Transverse colon (tissue), 4 donors: ENCODE measurements at regions not wholly inside any gene's neighbourhood (a gene's known extent, or its start where the extent isn't known, plus 50 kb on each side); places are given as distances from the start of the nearest gene placed in this dataset.

Experiments
- DNase-seq: peaks from one replicate; pipeline ENCODE4 v3.0.0-alpha.2; 2019
- H3K27ac ChIP-seq, 4 donors: fragments of 200-600 bp; sonication (generic); 2 replicates each; pipeline ENCODE4 v1.5.1; 2016 to 2018; ENCODE audit warnings: inconsistent platforms in 4 of 4
- H3K27me3 ChIP-seq: fragments of 200-600 bp; sonication (generic); 2 replicates; pipeline ENCODE4 v1.5.1; 2017; ENCODE audit warnings: inconsistent platforms
- H3K36me3 ChIP-seq, 4 donors: fragments of 200-600 bp; sonication (generic); 2 replicates each; pipeline ENCODE4 v1.5.1; 2017 to 2019; ENCODE audit warnings: inconsistent platforms in 4 of 4
- H3K4me1 ChIP-seq, 4 donors: fragments of 200-600 bp; sonication (generic); 2 replicates each; pipeline ENCODE4 v1.5.1; 2017 to 2020; ENCODE audit warnings: inconsistent platforms in 4 of 4
- H3K4me3 ChIP-seq, 4 donors: fragments of 200-600 bp; sonication (generic); 1 replicate in 1 of 4; 2 replicates in 3 of 4; pipeline versions ENCODE4 v1.5.1 to v1.6.1; 2017 to 2019; ENCODE audit warnings: inconsistent platforms in 4 of 4
- H3K9me3 ChIP-seq, 2 donors: fragments of 200-600 bp; sonication (generic); 2 replicates each; pipeline ENCODE4 v1.5.1; 2017 to 2019; ENCODE audit warnings: inconsistent platforms in 2 of 2
- EP300 ChIP-seq: sonication (generic); formaldehyde crosslinking; IDR thresholded peaks from one replicate; pipeline ENCODE4 v1.6.1; 2017; ENCODE audit warnings: antibody characterized with exemption, low read depth
- POLR2A ChIP-seq: fragments of 450-650 bp; IDR thresholded peaks from one replicate; pipeline ENCODE4 v1.6.1; 2016; ENCODE audit warnings: antibody characterized with exemption, mild to moderate bottlenecking, moderate library complexity
- POLR2AphosphoS5 ChIP-seq, 3 donors: sonication (generic); formaldehyde crosslinking; IDR thresholded peaks; one replicate each; pipeline ENCODE4 v1.6.1; 2016; ENCODE audit warnings: antibody characterized with exemption in 3 of 3
- WGBS, 2 donors: methylation state at CpG; one replicate each; pipeline ENCODE4 v1.1.5; 2018; ENCODE audit warnings: low coverage in 1 of 2; 5-methylcytosine and 5-hydroxymethylcytosine counted together
- in situ Hi-C, 4 donors: fragments of 200-750 bp; cut with MboI; loops; one replicate each; pipeline versions ENCODE4 v1.15.0 to v1.15.1; 2017; ENCODE audit warnings: low sequenced_read_pairs in 3 of 4, low pct_ligation_motif_present in 1 of 4, low pct_unique_long_range_greater_than_20kb in 1 of 4
- intact Hi-C: fragments of 100-400 bp; cut with DNase I; formaldehyde crosslinking; loops from one replicate; pipeline ENCODE4 v1.15.1; 2023; ENCODE audit warnings: low total_unique reads
- TF ChIP-seq, protein P1 (sequence below), 5 experiments: fragments of 200-600 bp in 3 of 5; fragments of 450-650 bp in 2 of 5; sonication (generic) in 3 of 5; IDR thresholded peaks; 1 replicate in 2 of 5; 2 replicates in 3 of 5; pipeline ENCODE4 v1.5.1; 2016 to 2017; ENCODE audit warnings: antibody characterized with exemption in 5 of 5, inconsistent platforms in 3 of 5, mild to moderate bottlenecking in 2 of 5, moderate library complexity in 1 of 5

DNA sequence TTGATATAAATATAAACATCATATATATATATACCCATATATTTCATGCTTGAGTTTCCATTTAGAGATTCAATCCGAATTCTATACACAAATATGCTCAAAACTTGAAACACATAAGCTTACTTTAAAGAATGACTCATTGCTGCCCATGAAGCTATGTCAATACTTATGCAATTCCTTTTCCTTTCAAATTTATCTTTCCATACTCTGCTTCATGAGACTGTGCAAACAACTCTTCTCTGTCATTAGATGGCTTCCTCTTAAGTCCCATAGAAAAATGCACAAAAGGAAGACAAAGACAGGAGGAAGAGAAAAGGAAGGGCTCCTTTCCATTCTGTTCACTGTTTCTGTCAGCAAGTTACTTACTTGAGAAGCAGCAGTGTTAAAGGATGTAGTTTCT lies 895.7 kb upstream of the SORCS1 start:
- Histone ChIP-seq H3K27me3 (no peaks in the 10 kb centered on the region), H3K27ac (no peak overlapping the region), H3K4me1 (no peaks in the 10 kb centered on the region), H3K9me3 (no peaks in the 10 kb centered on the region), H3K36me3 (no peaks in the 10 kb centered on the region), H3K4me3 (no peak overlapping the region)
- in situ Hi-C loops, result no loop called here
- 16 to 28% methylated on average over 1 of the region's 1 CpG for WGBS, 2 donors
- intact Hi-C loops, result no loop called here
- TF ChIP-seq POLR2A (no peak), POLR2AphosphoS5 (IDR thresholded peaks at IDR 0.05) (no peak), EP300 (no peak)
- TF ChIP-seq, protein P1, sequence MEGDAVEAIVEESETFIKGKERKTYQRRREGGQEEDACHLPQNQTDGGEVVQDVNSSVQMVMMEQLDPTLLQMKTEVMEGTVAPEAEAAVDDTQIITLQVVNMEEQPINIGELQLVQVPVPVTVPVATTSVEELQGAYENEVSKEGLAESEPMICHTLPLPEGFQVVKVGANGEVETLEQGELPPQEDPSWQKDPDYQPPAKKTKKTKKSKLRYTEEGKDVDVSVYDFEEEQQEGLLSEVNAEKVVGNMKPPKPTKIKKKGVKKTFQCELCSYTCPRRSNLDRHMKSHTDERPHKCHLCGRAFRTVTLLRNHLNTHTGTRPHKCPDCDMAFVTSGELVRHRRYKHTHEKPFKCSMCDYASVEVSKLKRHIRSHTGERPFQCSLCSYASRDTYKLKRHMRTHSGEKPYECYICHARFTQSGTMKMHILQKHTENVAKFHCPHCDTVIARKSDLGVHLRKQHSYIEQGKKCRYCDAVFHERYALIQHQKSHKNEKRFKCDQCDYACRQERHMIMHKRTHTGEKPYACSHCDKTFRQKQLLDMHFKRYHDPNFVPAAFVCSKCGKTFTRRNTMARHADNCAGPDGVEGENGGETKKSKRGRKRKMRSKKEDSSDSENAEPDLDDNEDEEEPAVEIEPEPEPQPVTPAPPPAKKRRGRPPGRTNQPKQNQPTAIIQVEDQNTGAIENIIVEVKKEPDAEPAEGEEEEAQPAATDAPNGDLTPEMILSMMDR (IDR thresholded peaks at IDR 0.05), result no peak
- DNase-seq, result no peak

DNA sequence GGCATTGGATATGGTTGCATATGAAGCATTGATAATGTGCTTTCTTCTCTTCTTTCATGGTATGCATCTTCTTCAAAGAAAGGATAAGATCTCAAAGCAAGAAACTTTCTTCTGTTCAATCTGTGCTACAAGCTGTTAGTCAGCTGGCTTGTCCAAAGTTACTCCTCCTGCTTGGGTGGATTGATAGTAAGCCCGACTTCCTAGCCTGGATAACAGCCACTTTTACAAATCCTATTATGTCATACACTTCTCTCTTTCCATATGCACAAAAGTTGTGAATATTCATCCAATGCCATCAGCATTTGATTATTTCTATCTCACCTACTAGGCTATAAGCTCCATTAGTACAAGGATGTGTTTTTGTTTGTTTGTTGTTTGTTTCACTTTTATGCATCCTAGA lies 891.0 kb upstream of the SORCS1 start:
- 43 to 59% methylated on average over 1 of the region's 1 CpG for WGBS, 2 donors
- Histone ChIP-seq H3K9me3 (no peaks in the 10 kb centered on the region), H3K4me3 (no peak overlapping the region), H3K27ac (no peak overlapping the region), H3K36me3 (no peaks in the 10 kb centered on the region), H3K4me1 (peaks cover 0 to 6% (median 0%) of the 10 kb centered on the region in 4 donors), H3K27me3 (no peaks in the 10 kb centered on the region)
- in situ Hi-C loops, result no loop called here
- DNase-seq, result no peak
- TF ChIP-seq, protein P1 (IDR thresholded peaks at IDR 0.05), result no peak
- TF ChIP-seq EP300 (no peak), POLR2AphosphoS5 (IDR thresholded peaks at IDR 0.05) (no peak), POLR2A (no peak)
- intact Hi-C loops, result no loop called here

DNA sequence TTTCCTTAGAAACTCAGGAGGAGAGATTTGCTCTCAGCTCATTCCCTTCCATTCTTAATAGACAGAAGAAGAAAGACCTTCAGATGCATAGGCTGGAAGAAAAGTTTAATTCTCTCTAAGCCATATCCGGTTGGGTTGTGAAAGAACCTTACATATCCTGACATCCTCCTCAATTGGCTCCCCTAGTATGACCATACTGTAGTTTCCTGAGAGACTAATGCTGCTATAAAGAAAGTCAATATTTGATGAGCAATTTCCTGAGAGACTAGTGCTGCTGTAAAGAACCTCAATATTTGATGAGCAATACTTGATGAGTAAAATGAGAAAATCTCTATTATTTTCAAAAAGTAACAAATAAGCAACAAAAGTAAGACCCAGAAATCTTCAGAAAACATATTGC lies 888.5 kb upstream of the SORCS1 start:
- Histone ChIP-seq H3K27ac (no peak overlapping the region), H3K4me1 (peaks cover 0 to 6% (median 0%) of the 10 kb centered on the region in 4 donors), H3K4me3 (no peak overlapping the region), H3K36me3 (no peaks in the 10 kb centered on the region), H3K27me3 (no peaks in the 10 kb centered on the region), H3K9me3 (no peaks in the 10 kb centered on the region)
- TF ChIP-seq POLR2A (no peak), POLR2AphosphoS5 (IDR thresholded peaks at IDR 0.05) (no peak), EP300 (no peak)
- TF ChIP-seq, protein P1 (IDR thresholded peaks at IDR 0.05), result no peak
- WGBS, 2 donors, result 20 to 52% methylated on average over 1 of the region's 1 CpG
- in situ Hi-C loops (no loop called here), intact Hi-C loops (no loop called here)
- no peak for DNase-seq

DNA sequence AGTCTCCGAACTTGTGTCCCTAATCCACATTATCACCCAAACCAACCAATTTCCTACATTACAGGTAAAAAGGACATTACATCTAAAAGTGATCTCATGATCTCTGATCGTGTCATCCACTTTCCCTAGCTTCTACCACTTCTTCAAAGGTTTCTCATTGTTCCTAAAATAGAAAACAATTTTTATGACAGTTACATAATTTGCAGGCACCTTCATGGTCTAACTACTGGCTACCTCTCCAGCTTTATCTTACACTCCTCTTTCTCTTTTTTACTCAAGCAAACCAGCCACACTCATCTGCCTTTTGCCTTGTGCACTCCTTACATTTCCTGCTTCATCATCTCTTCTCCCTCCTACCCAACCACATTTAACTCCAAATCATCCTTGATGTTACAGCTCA lies 886.7 kb upstream of the SORCS1 start:
- Histone ChIP-seq H3K9me3 (no peaks in the 10 kb centered on the region), H3K27me3 (no peaks in the 10 kb centered on the region), H3K4me3 (no peak overlapping the region), H3K4me1 (peaks cover 0 to 6% (median 0%) of the 10 kb centered on the region in 4 donors), H3K36me3 (no peaks in the 10 kb centered on the region), H3K27ac (no peak overlapping the region)
- DNase-seq, result no peak
- 86 to 88% methylated on average over 2 of the region's 2 CpGs for WGBS, 2 donors
- intact Hi-C loops (no loop called here), in situ Hi-C loops (no loop called here)
- TF ChIP-seq, protein P1 (IDR thresholded peaks at IDR 0.05), result no peak
- TF ChIP-seq EP300 (no peak), POLR2A (no peak), POLR2AphosphoS5 (IDR thresholded peaks at IDR 0.05) (no peak)
